DND-41 (cell line): ENCODE measurements at regions not wholly inside any gene's neighbourhood (a gene's known extent, or its start where the extent isn't known, plus 50 kb on each side); places are given as distances from the start of the nearest gene placed in this dataset.

Source experiments
- CTCF ChIP-seq: IDR thresholded peaks from 2 replicates; pipeline ENCODE4 v1.5.1; 2012; ENCODE audit warnings: borderline replicate concordance, low read length, moderate library complexity, mild to moderate bottlenecking; ENCODE audit not compliant: poor library complexity, severe bottlenecking; ENCODE audit errors: extremely low read depth
- EZH2 ChIP-seq: IDR thresholded peaks from 3 replicates; pipeline ENCODE4 v1.6.1; 2012; ENCODE audit warnings: borderline replicate concordance, low read depth, mild to moderate bottlenecking, moderate library complexity, low read length, inconsistent platforms; ENCODE audit not compliant: severe bottlenecking

GRCh38 chr16:51813609-51814008 is 662.5 kb upstream of the SALL1 start:
- TF ChIP-seq CTCF, result peak; percentile 18
- TF ChIP-seq EZH2, result no peak
